Astrocyte (in vitro differentiated cells and primary cell): ENCODE measurements at regions not wholly inside any gene's neighbourhood (a gene's known extent, or its start where the extent isn't known, plus 50 kb on each side); places are given as distances from the start of the nearest gene placed in this dataset.

Experiments
- EZH2 ChIP-seq: IDR thresholded peaks from 2 replicates; pipeline ENCODE4 v1.6.1; 2012; ENCODE audit warnings: mild to moderate bottlenecking, low read length, inconsistent platforms; ENCODE audit not compliant: insufficient read depth
- TF ChIP-seq, protein P1 (sequence below): IDR thresholded peaks from 2 replicates; pipeline ENCODE4 v1.5.1; 2011; ENCODE audit warnings: low read depth, mild to moderate bottlenecking, inconsistent platforms, low read length, moderate library complexity; ENCODE audit not compliant: insufficient read depth

DNA sequence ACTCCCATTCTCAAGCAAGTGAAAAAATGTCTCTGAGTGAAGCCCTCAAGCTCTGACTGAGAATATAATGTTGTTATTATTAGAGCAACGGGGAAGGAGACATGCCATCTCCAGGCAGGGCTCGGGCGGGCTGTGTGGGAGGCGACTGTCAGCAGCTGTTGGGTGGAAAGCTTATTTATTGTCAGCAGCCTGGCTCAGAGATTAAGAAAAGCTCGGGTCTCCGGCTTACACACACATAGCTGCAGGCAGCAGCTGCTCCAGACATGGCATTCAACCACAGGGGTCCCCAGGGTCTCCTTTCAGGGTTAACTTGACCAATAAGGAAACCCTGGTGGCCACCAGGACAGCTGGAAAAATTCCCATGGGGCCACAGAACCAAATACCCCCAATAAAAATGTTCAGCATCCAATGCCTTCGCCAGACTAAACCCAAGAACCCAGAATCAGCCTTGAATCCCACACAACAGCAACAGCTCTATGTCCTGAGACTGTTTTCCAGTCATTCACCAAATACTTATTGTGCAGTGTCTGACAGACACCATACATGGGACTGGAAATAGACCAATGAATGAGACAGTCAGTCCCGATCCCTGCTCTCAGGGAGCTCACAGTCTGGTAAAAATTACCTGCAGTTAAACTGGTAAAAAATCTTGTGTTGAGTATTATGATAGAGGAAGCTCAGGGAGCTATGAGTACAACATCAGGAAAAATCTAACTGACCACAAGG lies 70.5 kb upstream of the RTN4 start:
- TF ChIP-seq, protein P1, sequence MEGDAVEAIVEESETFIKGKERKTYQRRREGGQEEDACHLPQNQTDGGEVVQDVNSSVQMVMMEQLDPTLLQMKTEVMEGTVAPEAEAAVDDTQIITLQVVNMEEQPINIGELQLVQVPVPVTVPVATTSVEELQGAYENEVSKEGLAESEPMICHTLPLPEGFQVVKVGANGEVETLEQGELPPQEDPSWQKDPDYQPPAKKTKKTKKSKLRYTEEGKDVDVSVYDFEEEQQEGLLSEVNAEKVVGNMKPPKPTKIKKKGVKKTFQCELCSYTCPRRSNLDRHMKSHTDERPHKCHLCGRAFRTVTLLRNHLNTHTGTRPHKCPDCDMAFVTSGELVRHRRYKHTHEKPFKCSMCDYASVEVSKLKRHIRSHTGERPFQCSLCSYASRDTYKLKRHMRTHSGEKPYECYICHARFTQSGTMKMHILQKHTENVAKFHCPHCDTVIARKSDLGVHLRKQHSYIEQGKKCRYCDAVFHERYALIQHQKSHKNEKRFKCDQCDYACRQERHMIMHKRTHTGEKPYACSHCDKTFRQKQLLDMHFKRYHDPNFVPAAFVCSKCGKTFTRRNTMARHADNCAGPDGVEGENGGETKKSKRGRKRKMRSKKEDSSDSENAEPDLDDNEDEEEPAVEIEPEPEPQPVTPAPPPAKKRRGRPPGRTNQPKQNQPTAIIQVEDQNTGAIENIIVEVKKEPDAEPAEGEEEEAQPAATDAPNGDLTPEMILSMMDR: no peak
- no peak for TF ChIP-seq EZH2
